IMR-90 (cell line): ENCODE measurements at regions not wholly inside any gene's neighbourhood (a gene's known extent, or its start where the extent isn't known, plus 50 kb on each side); places are given as distances from the start of the nearest gene placed in this dataset.

Experiments
- ATAC-seq: fragments of 200-7000 bp; cut with Tn5 transposase; 2 replicates; pipeline ENCODE4 v1.9.1; 2020; ENCODE audit warnings: low read depth, mild to moderate bottlenecking, moderate library complexity
- BruUV-seq: library from RNA; stranded (reverse); fragments of 400-500 nt; replicated peaks from 2 replicates; lab custom pipeline; 2021; lab: Mats Ljungman, UMichigan
- CTCF ChIA-PET: fragments of 300-600 bp; formaldehyde crosslinking; extraction: SDS; loops from one replicate; lab custom pipeline; 2021; ENCODE audit warnings: antibody characterized with exemption; lab: Yijun Ruan, JAX
- POLR2A ChIA-PET: fragments of 300-600 bp; sonication (Branson Sonifier 250); formaldehyde crosslinking; loops from one replicate; lab custom pipeline; 2022; ENCODE audit warnings: antibody characterized with exemption; ENCODE audit not compliant: unreplicated experiment; lab: Charles Lee
- DNase-seq: peaks from one replicate; pipeline ENCODE4 v3.0.0; 2013
- H2AFZ ChIP-seq: replicated peaks from 2 replicates; pipeline ENCODE3; 2013; ENCODE audit warnings: low read length, mild to moderate bottlenecking; ENCODE audit not compliant: poor library complexity
- H2AK5ac ChIP-seq: 2 replicates; pipeline ENCODE4 v1.6.1; 2013; ENCODE audit warnings: low read depth, low read length, inconsistent platforms
- H2AK9ac ChIP-seq: replicated peaks from 2 replicates; pipeline ENCODE3; 2013; ENCODE audit warnings: mild to moderate bottlenecking, low read depth, low read length, moderate library complexity; ENCODE audit not compliant: poor library complexity
- H2BK120ac ChIP-seq: 2 replicates; pipeline ENCODE4 v1.6.1; 2013; ENCODE audit warnings: low read depth, low read length, inconsistent platforms
- H2BK15ac ChIP-seq: 3 replicates; pipeline ENCODE4 v1.6.1; 2013; ENCODE audit warnings: low read depth, low read length, inconsistent platforms
- H2BK20ac ChIP-seq: 2 replicates; pipeline ENCODE4 v1.6.1; 2013; ENCODE audit warnings: low read depth, mild to moderate bottlenecking, inconsistent platforms, low read length, moderate library complexity
- H2BK5ac ChIP-seq: 2 replicates; pipeline ENCODE4 v1.6.1; 2013; ENCODE audit warnings: mild to moderate bottlenecking, low read depth, low read length, inconsistent platforms; ENCODE audit not compliant: poor library complexity, severe bottlenecking
- H3K14ac ChIP-seq: replicated peaks from 2 replicates; pipeline ENCODE4 v1.6.1; 2013; ENCODE audit warnings: low read depth, low read length, inconsistent platforms
- H3K18ac ChIP-seq: 2 replicates; pipeline ENCODE4 v1.6.1; 2013; ENCODE audit warnings: low read depth, low read length, control low read depth
- H3K23ac ChIP-seq: 2 replicates; pipeline ENCODE4 v1.6.1; 2013; ENCODE audit warnings: low read depth, low read length, inconsistent platforms
- H3K27ac ChIP-seq: 2 replicates; pipeline ENCODE4 v1.5.1; 2013; ENCODE audit warnings: mild to moderate bottlenecking, control low read depth, low read length; ENCODE audit not compliant: insufficient read depth
- H3K27me3 ChIP-seq: 2 replicates; pipeline ENCODE4 v1.6.1; 2013; ENCODE audit warnings: low read length; ENCODE audit not compliant: control insufficient read depth, insufficient read depth
- H3K36me3 ChIP-seq: 2 replicates; pipeline ENCODE4 v1.6.1; 2013; ENCODE audit warnings: low read length, mixed read lengths; ENCODE audit not compliant: control insufficient read depth, insufficient read depth
- H3K4ac ChIP-seq: 2 replicates; pipeline ENCODE4 v1.6.1; 2013; ENCODE audit warnings: low read depth, low read length, inconsistent platforms
- H3K4me1 ChIP-seq: 2 replicates; pipeline ENCODE4 v1.6.1; 2013; ENCODE audit warnings: low read length, mixed read lengths; ENCODE audit not compliant: control insufficient read depth, insufficient read depth
- H3K4me2 ChIP-seq: 2 replicates; pipeline ENCODE4 v1.6.1; 2013; ENCODE audit warnings: low read depth, mild to moderate bottlenecking, control low read depth, low read length, moderate library complexity
- H3K4me3 ChIP-seq: 2 replicates; pipeline ENCODE4 v1.5.1; 2013; ENCODE audit warnings: low read depth, mild to moderate bottlenecking, control low read depth, low read length, moderate library complexity; ENCODE audit not compliant: insufficient read depth
- H3K56ac ChIP-seq: 2 replicates; pipeline ENCODE4 v1.6.1; 2013; ENCODE audit warnings: low read length, inconsistent platforms; ENCODE audit not compliant: insufficient read depth; ENCODE audit errors: extremely low read depth
- H3K79me1 ChIP-seq, 2 experiments: 2 replicates each; pipeline ENCODE4 v1.6.1; 2013; ENCODE audit warnings: low read length in 2 of 2, inconsistent platforms in 1 of 2, low read depth in 1 of 2
- H3K9ac ChIP-seq: 2 replicates; pipeline ENCODE4 v1.6.1; 2013; ENCODE audit warnings: low read depth, low read length, control low read depth
- H3K9me1 ChIP-seq: 2 replicates; pipeline ENCODE4 v1.6.1; 2013; ENCODE audit warnings: low read length, inconsistent platforms; ENCODE audit not compliant: insufficient read depth
- H3K9me3 ChIP-seq: 2 replicates; pipeline ENCODE4 v1.6.1; 2013; ENCODE audit warnings: low read length; ENCODE audit not compliant: control insufficient read depth, insufficient read depth
- H4K20me1 ChIP-seq: 2 replicates; pipeline ENCODE4 v1.6.1; 2013; ENCODE audit warnings: low read length, inconsistent platforms; ENCODE audit not compliant: insufficient read depth
- H4K5ac ChIP-seq: 2 replicates; pipeline ENCODE4 v1.6.1; 2013; ENCODE audit warnings: mild to moderate bottlenecking, low read depth, low read length, control low read depth
- H4K8ac ChIP-seq, 2 experiments: 2 replicates each; pipeline ENCODE4 v1.6.1; 2013; ENCODE audit warnings: low read depth in 2 of 2, low read length in 2 of 2, control low read depth in 1 of 2, inconsistent platforms in 1 of 2
- H4K91ac ChIP-seq: 2 replicates; pipeline ENCODE4 v1.6.1; 2013; ENCODE audit warnings: low read depth, low read length, inconsistent platforms; ENCODE audit not compliant: insufficient read depth
- BHLHE40 ChIP-seq: fragments of 150-350 bp; IDR thresholded peaks from 2 replicates; pipeline ENCODE4 v1.6.1; 2016; ENCODE audit warnings: mild to moderate bottlenecking, low read depth, low read length
- CEBPB ChIP-seq: IDR thresholded peaks from 2 replicates; pipeline ENCODE4 v1.6.1; 2012; ENCODE audit warnings: low read depth, low read length, improper control_type of control experiment
- CHD1 ChIP-seq: IDR thresholded peaks from 2 replicates; pipeline ENCODE4 v1.6.1; 2012; ENCODE audit warnings: low read depth, low read length, improper control_type of control experiment
- CTCF ChIP-seq: conservative IDR thresholded peaks from 2 replicates; pipeline ENCODE4 v1.5.1; 2012; ENCODE audit warnings: mild to moderate bottlenecking, low read depth, low read length, improper control_type of control experiment
- ELK1 ChIP-seq: fragments of 150-350 bp; IDR thresholded peaks from 2 replicates; pipeline ENCODE4 v1.6.1; 2016; ENCODE audit warnings: low read depth, mild to moderate bottlenecking, low read length, moderate library complexity, borderline replicate concordance
- FOS ChIP-seq: fragments of 150-350 bp; IDR thresholded peaks from 2 replicates; pipeline ENCODE4 v1.6.1; 2016; ENCODE audit warnings: low read depth, low read length
- MAFK ChIP-seq: IDR thresholded peaks from 2 replicates; pipeline ENCODE4 v1.6.1; 2012; ENCODE audit warnings: low read depth, low read length, improper control_type of control experiment
- MAZ ChIP-seq: IDR thresholded peaks from 2 replicates; pipeline ENCODE4 v1.6.1; 2012; ENCODE audit warnings: low read depth, mild to moderate bottlenecking, low read length, improper control_type of control experiment, moderate library complexity, borderline replicate concordance
- MXI1 ChIP-seq: IDR thresholded peaks from 2 replicates; pipeline ENCODE4 v1.6.1; 2012; ENCODE audit warnings: low read depth, mild to moderate bottlenecking, low read length, moderate library complexity, borderline replicate concordance
- NFE2L2 ChIP-seq: fragments of 150-350 bp; IDR thresholded peaks from 2 replicates; pipeline ENCODE4 v1.6.1; 2016; ENCODE audit warnings: low read depth, mild to moderate bottlenecking, low read length
- POLR2A ChIP-seq: IDR thresholded peaks from 2 replicates; pipeline ENCODE4 v1.6.1; 2012; ENCODE audit warnings: mild to moderate bottlenecking, low read depth, low read length
- RAD21 ChIP-seq: IDR thresholded peaks from 2 replicates; pipeline ENCODE4 v1.6.1; 2012; ENCODE audit warnings: low read length, improper control_type of control experiment
- RCOR1 ChIP-seq: IDR thresholded peaks from 2 replicates; pipeline ENCODE4 v1.6.1; 2012; ENCODE audit warnings: mild to moderate bottlenecking, low read length, improper control_type of control experiment; ENCODE audit not compliant: insufficient replicate concordance
- RFX5 ChIP-seq: IDR thresholded peaks from 2 replicates; pipeline ENCODE4 v1.8.0; 2012; ENCODE audit warnings: low read depth, mild to moderate bottlenecking, low read length, moderate library complexity
- SMC3 ChIP-seq: fragments of 150-350 bp; IDR thresholded peaks from 2 replicates; pipeline ENCODE4 v1.6.1; 2016; ENCODE audit warnings: low read depth, mild to moderate bottlenecking, antibody characterized with exemption, low read length, moderate library complexity
- USF2 ChIP-seq: fragments of 150-350 bp; IDR thresholded peaks from 2 replicates; pipeline ENCODE4 v1.6.1; 2017; ENCODE audit warnings: mild to moderate bottlenecking, antibody characterized with exemption, low read length, low read depth
- WGBS, 2 experiments: methylation state at CpG; one replicate each; pipeline versions ENCODE4 v1.1.5 to v1.1.7; 2013; ENCODE audit warnings: missing lambda C conversion rate in 2 of 2; ENCODE audit not compliant: insufficient read length in 1 of 2; ENCODE audit errors: extremely low coverage in 2 of 2; 5-methylcytosine and 5-hydroxymethylcytosine counted together
- dilution Hi-C: fragments of 300-500 bp; cut with HindIII; formaldehyde crosslinking; loops from one replicate; pipeline ENCODE4 v1.14.3; 2018; ENCODE audit warnings: low sequenced_read_pairs; ENCODE audit not compliant: unreplicated experiment
- in situ Hi-C: fragments of 300-500 bp; cut with MboI; formaldehyde crosslinking; loops from 3 replicates; pipeline ENCODE4 v1.14.3; 2019; ENCODE audit warnings: low sequenced_read_pairs, inconsistent platforms, mixed read lengths
- intact Hi-C: fragments of 100-400 bp; cut with micrococcal nuclease; formaldehyde crosslinking; loops from 2 replicates; pipeline ENCODE4 v1.10.0; 2022

GRCh38 chr18:2391470-2391869, 179.8 kb downstream of the METTL4 start:
- H3K9me1 ChIP-seq: no peaks in the 10 kb centered on the region
- no peak overlapping the region for H2BK5ac ChIP-seq
- no peaks in the 10 kb centered on the region for H4K20me1 ChIP-seq
- H3K56ac ChIP-seq: no peak overlapping the region
- no peak overlapping the region for H2BK20ac ChIP-seq
- in situ Hi-C loops (no loop called here), intact Hi-C loops (no loop called here), dilution Hi-C loops (no loop called here)
- H3K4me1 ChIP-seq: no peaks in the 10 kb centered on the region
- no peaks in the 10 kb centered on the region for H3K9me3 ChIP-seq
- no peak overlapping the region for H2AK5ac ChIP-seq
- DNase-seq (no peak), ATAC-seq (no peak)
- H3K79me1 ChIP-seq: no peaks in the 10 kb centered on the region
- no peak overlapping the region for H2BK15ac ChIP-seq
- ChIA-PET POLR2A (no interaction called here), CTCF (interaction anchor here (0.6 kb wide), 1 partner anchor 1444 kb away, joined by 3 read pairs; no protein-coding TSS in a partner anchor)
- H2AK9ac ChIP-seq: no peak overlapping the region
- no peak overlapping the region for H4K5ac ChIP-seq
- no peak overlapping the region for H4K91ac ChIP-seq
- H3K27ac ChIP-seq: no peak overlapping the region
- no peak overlapping the region for H2AFZ ChIP-seq
- H4K8ac ChIP-seq: no peak overlapping the region
- no peak overlapping the region for H3K4me2 ChIP-seq
- no peak overlapping the region for H3K14ac ChIP-seq
- no peak overlapping the region for H3K4ac ChIP-seq
- WGBS, 2 experiments: no CpG with 5 or more reads among the region's 6 CpGs
- H3K18ac ChIP-seq: no peak overlapping the region
- no peak for TF ChIP-seq USF2
- no peak for TF ChIP-seq ELK1
- TF ChIP-seq FOS: no peak
- TF ChIP-seq RCOR1: no peak
- TF ChIP-seq CEBPB: no peak
- no peak for TF ChIP-seq NFE2L2
- TF ChIP-seq BHLHE40: no peak
- TF ChIP-seq MXI1: no peak
- no peak for TF ChIP-seq POLR2A
- TF ChIP-seq RAD21: no peak
- TF ChIP-seq CTCF: no peak
- TF ChIP-seq MAZ: no peak
- TF ChIP-seq CHD1: no peak
- no peak for TF ChIP-seq RFX5
- no peak for TF ChIP-seq MAFK
- TF ChIP-seq SMC3: no peak
- no peak overlapping the region for H3K4me3 ChIP-seq
- H3K27me3 ChIP-seq: no peaks in the 10 kb centered on the region
- no peak overlapping the region for H3K23ac ChIP-seq
- no peaks in the 10 kb centered on the region for H3K36me3 ChIP-seq
- H2BK120ac ChIP-seq: no peak overlapping the region
- BruUV-seq: no TSS peak
- no peak overlapping the region for H3K9ac ChIP-seq
